Endothelial cell of umbilical vein (primary cell): ENCODE measurements at regions not wholly inside any gene's neighbourhood (a gene's known extent, or its start where the extent isn't known, plus 50 kb on each side); places are given as distances from the start of the nearest gene placed in this dataset.

Source experiments
- BruUV-seq: library from RNA; stranded (reverse); fragments of 400-500 nt; replicated peaks from 2 replicates; lab custom pipeline; 2021; lab: Mats Ljungman, UMichigan
- CTCF ChIA-PET: fragments of 300-600, 350-600 bp; sonication (Branson Sonifier 250); formaldehyde crosslinking; loops from one replicate; lab custom pipeline; 2021; ENCODE audit warnings: antibody characterized with exemption, inconsistent platforms; lab: Charles Lee
- POLR2A ChIA-PET: fragments of 300-600, 350-600 bp; sonication (Branson Sonifier 250); formaldehyde crosslinking; loops from one replicate; lab custom pipeline; 2021; ENCODE audit warnings: antibody characterized with exemption, inconsistent platforms; lab: Charles Lee
- DNase-seq: peaks from one replicate; pipeline ENCODE4 v3.0.0-alpha.2; 2011; ENCODE audit warnings: low read depth, low spot score
- FAIRE-seq: peaks from 2 replicates; lab custom pipeline; 2011; peaks lifted over from hg19 to GRCh38; lab: Jason Lieb, UNC
- H2AFZ ChIP-seq: 2 replicates; pipeline ENCODE4 v1.6.0; 2012; ENCODE audit warnings: low read depth, low read length, control low read depth, inconsistent platforms
- H3K27ac ChIP-seq: 2 replicates; pipeline ENCODE4 v1.5.1; 2011; ENCODE audit warnings: low read depth, mild to moderate bottlenecking, control low read depth, low read length, moderate library complexity; ENCODE audit not compliant: insufficient read depth
- H3K27me3 ChIP-seq, 2 experiments: 2 replicates each; pipeline versions ENCODE4 v1.6.0 to v1.6.1; 2011; ENCODE audit warnings: low read length in 2 of 2, mixed read lengths in 1 of 2; ENCODE audit not compliant: control insufficient read depth in 2 of 2, insufficient read depth in 2 of 2
- H3K36me3 ChIP-seq, 2 experiments: 2 replicates in 1 of 2; 3 replicates in 1 of 2; pipeline ENCODE4 v1.5.1; 2011; ENCODE audit warnings: low read length in 2 of 2, mild to moderate bottlenecking in 1 of 2, moderate library complexity in 1 of 2; ENCODE audit not compliant: control insufficient read depth in 2 of 2, insufficient read depth in 2 of 2; ENCODE audit errors: extremely low read depth in 1 of 2
- H3K4me1 ChIP-seq: 3 replicates; pipeline ENCODE4 v1.5.1; 2011; ENCODE audit warnings: mild to moderate bottlenecking, low read length; ENCODE audit not compliant: control insufficient read depth, insufficient read depth; ENCODE audit errors: extremely low read depth
- H3K4me2 ChIP-seq: 2 replicates; pipeline ENCODE4 v1.6.1; 2011; ENCODE audit warnings: low read length, control low read depth, mixed read lengths; ENCODE audit not compliant: insufficient read depth
- H3K4me3 ChIP-seq, 3 experiments: fragments of 200-600 bp in 1 of 3; sonication (generic), shearing (Covaris generic) in 1 of 3; replicated peaks in 1 of 3; 2 replicates each; pipeline ENCODE4 v1.5.1; 2011 to 2016; ENCODE audit warnings: control low read depth in 3 of 3, low read length in 3 of 3, mild to moderate bottlenecking in 2 of 3, inconsistent platforms in 1 of 3, low read depth in 1 of 3, moderate library complexity in 1 of 3; ENCODE audit not compliant: insufficient read depth in 1 of 3
- H3K79me2 ChIP-seq: 2 replicates; pipeline ENCODE4 v1.6.0; 2012; ENCODE audit warnings: low read length, inconsistent platforms; ENCODE audit not compliant: control insufficient read depth, insufficient read depth
- H3K9ac ChIP-seq: replicated peaks from 2 replicates; pipeline ENCODE3; 2011; ENCODE audit warnings: low read length, control low read depth; ENCODE audit not compliant: insufficient read depth; ENCODE audit errors: extremely low read depth
- H3K9me1 ChIP-seq: replicated peaks from 3 replicates; pipeline ENCODE4 v1.6.0; 2011; ENCODE audit warnings: mild to moderate bottlenecking, low read length; ENCODE audit not compliant: control insufficient read depth, insufficient read depth; ENCODE audit errors: extremely low read depth
- H3K9me3 ChIP-seq: replicated peaks from 2 replicates; pipeline ENCODE4 v1.5.1; 2012; ENCODE audit warnings: low read length, inconsistent platforms; ENCODE audit not compliant: control insufficient read depth, insufficient read depth
- H4K20me1 ChIP-seq: replicated peaks from 2 replicates; pipeline ENCODE3; 2011; ENCODE audit warnings: mild to moderate bottlenecking, low read length; ENCODE audit not compliant: control insufficient read depth, insufficient read depth; ENCODE audit errors: extremely low read depth
- CTCF ChIP-seq, 2 donors: IDR thresholded peaks; 1 replicate in 1 of 2; 2 replicates in 1 of 2; pipeline ENCODE4 v1.5.1; 2011; ENCODE audit warnings: low read length in 2 of 2, mild to moderate bottlenecking in 2 of 2, moderate library complexity in 2 of 2, control low read depth in 1 of 2, inconsistent platforms in 1 of 2, low read depth in 1 of 2; ENCODE audit not compliant: insufficient read depth in 1 of 2; ENCODE audit errors: extremely low read depth in 1 of 2
- EZH2 ChIP-seq: IDR thresholded peaks from 2 replicates; pipeline ENCODE4 v1.6.1; 2012; ENCODE audit warnings: borderline replicate concordance, low read depth, mild to moderate bottlenecking, moderate library complexity, low read length, inconsistent platforms; ENCODE audit not compliant: severe bottlenecking
- FOS ChIP-seq: IDR thresholded peaks from 2 replicates; pipeline ENCODE4 v1.6.1; 2011; ENCODE audit warnings: mild to moderate bottlenecking, low read length, moderate library complexity, borderline replicate concordance; ENCODE audit not compliant: insufficient read depth
- GATA2 ChIP-seq: IDR thresholded peaks from 2 replicates; pipeline ENCODE4 v1.7.0; 2011; ENCODE audit warnings: low read depth, mild to moderate bottlenecking, moderate library complexity, mixed read lengths, low read length; ENCODE audit not compliant: insufficient read length, insufficient read depth
- JUN ChIP-seq: IDR thresholded peaks from 2 replicates; pipeline ENCODE4 v1.6.1; 2011; ENCODE audit warnings: borderline replicate concordance, low read depth; ENCODE audit not compliant: insufficient read length, insufficient read depth
- MAX ChIP-seq: IDR thresholded peaks from 2 replicates; pipeline ENCODE4 v1.6.1; 2011; ENCODE audit not compliant: insufficient read depth, insufficient read length
- MYC ChIP-seq: IDR thresholded peaks from one replicate; pipeline ENCODE4 v1.6.1; 2011; ENCODE audit warnings: mild to moderate bottlenecking, low read depth, low read length
- POLR2A ChIP-seq: IDR thresholded peaks from 2 replicates; pipeline ENCODE4 v1.6.1; 2012; ENCODE audit warnings: low read depth, mild to moderate bottlenecking, control low read depth, low read length
- POLR2AphosphoS5 ChIP-seq: IDR thresholded peaks from 2 replicates; pipeline ENCODE4 v1.6.1; 2012; ENCODE audit warnings: low read depth, mild to moderate bottlenecking, control low read depth, low read length, moderate library complexity; ENCODE audit not compliant: insufficient read depth
- dilution Hi-C: fragments of 300-500 bp; cut with MboI; formaldehyde crosslinking; loops from one replicate; pipeline ENCODE4 v1.15.0; 2019; ENCODE audit warnings: low sequenced_read_pairs; ENCODE audit not compliant: extremely low pct_ligation_motif_present
- intact Hi-C: fragments of 100-400 bp; cut with micrococcal nuclease; formaldehyde crosslinking; loops from one replicate; pipeline ENCODE4 v1.10.0; 2022

- intact Hi-C loops (no loop called here), dilution Hi-C loops (no loop called here)
- no peak overlapping the region for H3K4me3 ChIP-seq
- FAIRE-seq, result no peak
- H3K4me2 ChIP-seq, result no peak overlapping the region
- no peak overlapping the region for H2AFZ ChIP-seq
- H3K9me1 ChIP-seq, result no peaks in the 10 kb centered on the region
- no TSS peak for BruUV-seq
- DNase-seq, result no peak
- H3K4me1 ChIP-seq, result no peaks in the 10 kb centered on the region
- ChIA-PET CTCF (interaction anchor here (0.9 kb wide), 1 partner anchor 14 kb away, joined by 3 read pairs; no protein-coding TSS in a partner anchor), POLR2A (no interaction called here)
- no peaks in the 10 kb centered on the region for H3K36me3 ChIP-seq
- H3K27ac ChIP-seq, result no peak overlapping the region
- H4K20me1 ChIP-seq, result no peaks in the 10 kb centered on the region
- no peaks in the 10 kb centered on the region for H3K9me3 ChIP-seq
- no peak for TF ChIP-seq CTCF (IDR thresholded peaks at IDR 0.05; ENCODE audit: extremely low read depth in 1 of 2, insufficient read depth in 1 of 2, low read depth in 1 of 2, low read length in 2 of 2)
- no peak for TF ChIP-seq POLR2A
- TF ChIP-seq GATA2, result no peak
- no peak for TF ChIP-seq JUN
- no peak for TF ChIP-seq POLR2AphosphoS5
- TF ChIP-seq MYC, result no peak
- no peak for TF ChIP-seq EZH2
- no peak for TF ChIP-seq MAX
- TF ChIP-seq FOS, result no peak
- no peaks in the 10 kb centered on the region for H3K79me2 ChIP-seq
- no peak overlapping the region for H3K9ac ChIP-seq
- H3K27me3 ChIP-seq, result no peaks in the 10 kb centered on the region
Observed at GRCh38 chr4:81898862-81899504, 427.3 kb upstream of the RASGEF1B start.
